ENCODE measurements at regions not wholly inside any gene's neighbourhood (a gene's known extent, or its start where the extent isn't known, plus 50 kb on each side); places are given as distances from the start of the nearest gene placed in this dataset.
A peak's percentile ranks its signal among the peaks of the same experiment; 100 is the strongest.

DNA sequence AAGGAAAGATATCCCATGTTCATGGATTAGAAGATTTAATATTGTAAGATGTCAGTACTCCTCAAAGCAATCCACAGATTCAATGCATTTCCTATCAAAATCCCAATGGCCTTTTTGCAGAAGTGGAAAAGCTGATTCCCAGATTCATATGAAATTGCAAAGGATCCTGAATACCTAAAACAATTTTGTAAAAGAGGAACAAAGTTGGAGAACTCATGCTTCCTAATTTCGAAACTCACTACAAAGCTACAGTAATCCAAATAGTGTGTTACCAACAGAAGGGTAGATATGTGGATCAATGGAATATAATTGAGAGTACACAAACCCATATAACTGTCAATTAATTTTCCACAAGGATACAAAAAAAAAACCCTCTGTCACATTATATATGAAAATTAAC, 154.3 kb upstream of the ZNF618 start:
- Histone ChIP-seq H2AFZ (ENCODE audit: low read length) (no peak overlapping the region), H4K20me1 (ENCODE audit: insufficient read depth, low read length) (no peaks in the 10 kb centered on the region), H3K4me3 (ENCODE audit: insufficient read depth, low read length) (no peak overlapping the region), H3K79me2 (ENCODE audit: insufficient read depth, low read length) (no peaks in the 10 kb centered on the region), H3K36me3 (ENCODE audit: insufficient read depth, low read length) (no peaks in the 10 kb centered on the region), H3K27ac (ENCODE audit: low read depth, low read length) (no peak overlapping the region), H3K4me1 (ENCODE audit: insufficient read depth, low read length) (no peaks in the 10 kb centered on the region), H3K9me3 (ENCODE audit: low read depth, low read length) (no peaks in the 10 kb centered on the region), H3K4me2 (ENCODE audit: insufficient read depth, low read length) (no peak overlapping the region), H3K27me3 (ENCODE audit: insufficient read depth, low read length) (peaks cover 26% of the 10 kb centered on the region)
- DNase-seq (ENCODE audit: insufficient read length, low spot score, missing footprints), result no peak
- TF ChIP-seq, protein P1, sequence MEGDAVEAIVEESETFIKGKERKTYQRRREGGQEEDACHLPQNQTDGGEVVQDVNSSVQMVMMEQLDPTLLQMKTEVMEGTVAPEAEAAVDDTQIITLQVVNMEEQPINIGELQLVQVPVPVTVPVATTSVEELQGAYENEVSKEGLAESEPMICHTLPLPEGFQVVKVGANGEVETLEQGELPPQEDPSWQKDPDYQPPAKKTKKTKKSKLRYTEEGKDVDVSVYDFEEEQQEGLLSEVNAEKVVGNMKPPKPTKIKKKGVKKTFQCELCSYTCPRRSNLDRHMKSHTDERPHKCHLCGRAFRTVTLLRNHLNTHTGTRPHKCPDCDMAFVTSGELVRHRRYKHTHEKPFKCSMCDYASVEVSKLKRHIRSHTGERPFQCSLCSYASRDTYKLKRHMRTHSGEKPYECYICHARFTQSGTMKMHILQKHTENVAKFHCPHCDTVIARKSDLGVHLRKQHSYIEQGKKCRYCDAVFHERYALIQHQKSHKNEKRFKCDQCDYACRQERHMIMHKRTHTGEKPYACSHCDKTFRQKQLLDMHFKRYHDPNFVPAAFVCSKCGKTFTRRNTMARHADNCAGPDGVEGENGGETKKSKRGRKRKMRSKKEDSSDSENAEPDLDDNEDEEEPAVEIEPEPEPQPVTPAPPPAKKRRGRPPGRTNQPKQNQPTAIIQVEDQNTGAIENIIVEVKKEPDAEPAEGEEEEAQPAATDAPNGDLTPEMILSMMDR (IDR thresholded peaks at IDR 0.05; ENCODE audit: extremely low read depth, low read depth, low read length), result no peak

DNA sequence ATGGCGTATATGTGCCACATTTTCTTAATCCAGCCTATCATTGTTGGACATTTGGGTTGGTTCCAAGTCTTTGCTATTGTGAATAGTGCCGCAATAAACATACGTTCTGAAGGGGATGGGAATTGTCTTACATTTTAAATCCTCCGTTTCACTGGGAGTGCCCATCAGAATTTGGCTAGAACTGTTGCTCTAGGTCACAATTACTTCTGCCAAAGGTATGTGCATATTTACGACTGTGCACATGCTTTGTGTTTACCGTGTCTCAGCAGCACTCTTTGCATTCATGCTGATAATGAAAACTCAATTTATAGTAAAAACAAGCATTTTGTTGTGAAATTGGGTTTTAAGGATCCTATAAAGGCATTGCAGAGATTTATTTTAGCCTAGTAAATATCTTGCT, 151.9 kb upstream of the ZNF618 start:
- Histone ChIP-seq H3K27ac (ENCODE audit: low read depth, low read length) (no peak overlapping the region), H3K27me3 (ENCODE audit: insufficient read depth, low read length) (peaks cover 22% of the 10 kb centered on the region), H2AFZ (ENCODE audit: low read length) (no peak overlapping the region), H3K9me3 (ENCODE audit: low read depth, low read length) (no peaks in the 10 kb centered on the region), H3K79me2 (ENCODE audit: insufficient read depth, low read length) (no peaks in the 10 kb centered on the region), H3K36me3 (ENCODE audit: insufficient read depth, low read length) (no peaks in the 10 kb centered on the region), H3K4me1 (ENCODE audit: insufficient read depth, low read length) (no peaks in the 10 kb centered on the region), H3K4me3 (ENCODE audit: insufficient read depth, low read length) (no peak overlapping the region), H3K4me2 (ENCODE audit: insufficient read depth, low read length) (no peak overlapping the region), H4K20me1 (ENCODE audit: insufficient read depth, low read length) (no peaks in the 10 kb centered on the region)
- TF ChIP-seq, protein P1 (IDR thresholded peaks at IDR 0.05; ENCODE audit: extremely low read depth, low read depth, low read length), result no peak
- DNase-seq (ENCODE audit: insufficient read length, low spot score, missing footprints), result no peak

GRCh38 chr9:113728989-113729388, 147.1 kb upstream of the ZNF618 start:
- no peak for DNase-seq (ENCODE audit: insufficient read length, low spot score, missing footprints)
- no peak overlapping the region for H3K27ac ChIP-seq (ENCODE audit: low read depth, low read length)
- H4K20me1 ChIP-seq (ENCODE audit: insufficient read depth, low read length), result no peaks in the 10 kb centered on the region
- H3K79me2 ChIP-seq (ENCODE audit: insufficient read depth, low read length), result no peaks in the 10 kb centered on the region
- H3K4me3 ChIP-seq (ENCODE audit: insufficient read depth, low read length), result no peak overlapping the region
- H3K4me1 ChIP-seq (ENCODE audit: insufficient read depth, low read length), result no peaks in the 10 kb centered on the region
- H2AFZ ChIP-seq (ENCODE audit: low read length), result no peak overlapping the region
- H3K36me3 ChIP-seq (ENCODE audit: insufficient read depth, low read length), result no peaks in the 10 kb centered on the region
- no peaks in the 10 kb centered on the region for H3K9me3 ChIP-seq (ENCODE audit: low read depth, low read length)
- TF ChIP-seq, protein P1 (IDR thresholded peaks at IDR 0.05; ENCODE audit: extremely low read depth, low read depth, low read length), result no peak
- H3K27me3 ChIP-seq (ENCODE audit: insufficient read depth, low read length), result peaks cover 43% of the 10 kb centered on the region
- no peak overlapping the region for H3K4me2 ChIP-seq (ENCODE audit: insufficient read depth, low read length)

GRCh38 chr9:113734826-113735225, 141.3 kb upstream of the ZNF618 start:
- H4K20me1 ChIP-seq (ENCODE audit: insufficient read depth, low read length), result no peaks in the 10 kb centered on the region
- no peaks in the 10 kb centered on the region for H3K79me2 ChIP-seq (ENCODE audit: insufficient read depth, low read length)
- H2AFZ ChIP-seq (ENCODE audit: low read length), result no peak overlapping the region
- peak; percentile 38 for DNase-seq (ENCODE audit: insufficient read length, low spot score, missing footprints)
- no peaks in the 10 kb centered on the region for H3K36me3 ChIP-seq (ENCODE audit: insufficient read depth, low read length)
- no peak overlapping the region for H3K27ac ChIP-seq (ENCODE audit: low read depth, low read length)
- TF ChIP-seq, protein P1 (IDR thresholded peaks at IDR 0.05; ENCODE audit: extremely low read depth, low read depth, low read length), result no peak
- H3K4me1 ChIP-seq (ENCODE audit: insufficient read depth, low read length), result no peaks in the 10 kb centered on the region
- H3K4me2 ChIP-seq (ENCODE audit: insufficient read depth, low read length), result no peak overlapping the region
- H3K4me3 ChIP-seq (ENCODE audit: insufficient read depth, low read length), result no peak overlapping the region
- H3K9me3 ChIP-seq (ENCODE audit: low read depth, low read length), result no peaks in the 10 kb centered on the region
- peaks cover 40% of the 10 kb centered on the region for H3K27me3 ChIP-seq (ENCODE audit: insufficient read depth, low read length)

Measured in osteoblast (primary cell).